Activated CD4-positive, alpha-beta T cell treated with anti-CD3 and anti-CD28 coated beads for 36 hours (primary cell): ENCODE measurements at regions not wholly inside any gene's neighbourhood (a gene's known extent, or its start where the extent isn't known, plus 50 kb on each side); places are given as distances from the start of the nearest gene placed in this dataset.
"Not testable (repeated sequence)": the region's sequence is repeated elsewhere in the genome, so short reads cannot be mapped to it uniquely, and the experiment has no call there.

ENCODE experiments used
- ATAC-seq: fragments of 200-7000 bp; cut with Tn5 transposase; one replicate; pipeline ENCODE4 v1.10.0; 2021; ENCODE audit warnings: mild to moderate bottlenecking, moderate library complexity
- CTCF ChIA-PET: fragments of 350-600 bp; sonication (Branson Sonifier 250); formaldehyde crosslinking; loops from one replicate; lab custom pipeline; 2021; ENCODE audit warnings: antibody characterized with exemption; lab: Charles Lee
- POLR2A ChIA-PET: fragments of 350-600 bp; sonication (Branson Sonifier 250); formaldehyde crosslinking; loops from one replicate; lab custom pipeline; 2021; ENCODE audit warnings: antibody characterized with exemption, inconsistent platforms; lab: Charles Lee
- DNase-seq: peaks from one replicate; pipeline ENCODE4 v3.0.0-alpha.2; 2020
- H3K27ac Mint-ChIP-seq: one replicate; pipeline ENCODE4 v1.8.0; 2021; ENCODE audit warnings: mixed read lengths
- H3K27me3 Mint-ChIP-seq: one replicate; pipeline ENCODE4 v1.8.0; 2021; ENCODE audit warnings: mixed read lengths
- H3K36me3 Mint-ChIP-seq: one replicate; pipeline ENCODE4 v1.8.0; 2021; ENCODE audit warnings: low read depth, mixed read lengths
- H3K4me1 Mint-ChIP-seq: one replicate; pipeline ENCODE4 v1.8.0; 2021; ENCODE audit warnings: mixed read lengths
- H3K4me3 Mint-ChIP-seq: one replicate; pipeline ENCODE4 v1.8.0; 2021; ENCODE audit warnings: mild to moderate bottlenecking, moderate library complexity, mixed read lengths
- H3K9me3 Mint-ChIP-seq: one replicate; pipeline ENCODE4 v1.8.0; 2021; ENCODE audit warnings: low read depth, mixed read lengths
- intact Hi-C, 2 experiments: fragments of 100-400 bp; cut with DNase I in 1 of 2; cut with micrococcal nuclease in 1 of 2; formaldehyde crosslinking; loops; one replicate each; pipeline versions ENCODE4 v1.14.2 to v1.15.1; 2022 to 2024; cut with DNase I, micrococcal nuclease

GRCh38 chr21:5013455-5014304 lies 5507.7 kb upstream of the TPTE start:
- ATAC-seq, H3K4me1 Mint-ChIP-seq, H3K4me3 Mint-ChIP-seq, CTCF ChIA-PET, H3K36me3 Mint-ChIP-seq, POLR2A ChIA-PET, intact Hi-C loops, H3K9me3 Mint-ChIP-seq, H3K27ac Mint-ChIP-seq, H3K27me3 Mint-ChIP-seq, DNase-seq: not testable (repeated sequence)

GRCh38 chr21:5015187-5015586 lies 5506.2 kb upstream of the TPTE start:
- CTCF ChIA-PET, H3K9me3 Mint-ChIP-seq, DNase-seq, H3K4me1 Mint-ChIP-seq, intact Hi-C loops, H3K4me3 Mint-ChIP-seq, H3K27ac Mint-ChIP-seq, H3K36me3 Mint-ChIP-seq, ATAC-seq, H3K27me3 Mint-ChIP-seq, POLR2A ChIA-PET: not testable (repeated sequence)

- H3K4me3 Mint-ChIP-seq, DNase-seq, H3K9me3 Mint-ChIP-seq, H3K4me1 Mint-ChIP-seq, intact Hi-C loops, H3K27ac Mint-ChIP-seq, CTCF ChIA-PET, POLR2A ChIA-PET, H3K36me3 Mint-ChIP-seq, H3K27me3 Mint-ChIP-seq: not testable (repeated sequence)
- peak; percentile 83 for ATAC-seq
These were observed 5502.3 kb upstream of the TPTE start for GRCh38 chr21:5019120-5019519.

GRCh38 chr21:5021815-5022214 lies 5499.6 kb upstream of the TPTE start:
- H3K27me3 Mint-ChIP-seq, POLR2A ChIA-PET, intact Hi-C loops, CTCF ChIA-PET, H3K27ac Mint-ChIP-seq, H3K36me3 Mint-ChIP-seq, H3K4me1 Mint-ChIP-seq, DNase-seq, H3K4me3 Mint-ChIP-seq, H3K9me3 Mint-ChIP-seq: not testable (repeated sequence)
- ATAC-seq, result peak; percentile 47

GRCh38 chr21:5022254-5022653 lies 5499.1 kb upstream of the TPTE start:
- POLR2A ChIA-PET, H3K9me3 Mint-ChIP-seq, H3K36me3 Mint-ChIP-seq, DNase-seq, intact Hi-C loops, H3K4me1 Mint-ChIP-seq, CTCF ChIA-PET, H3K4me3 Mint-ChIP-seq, H3K27ac Mint-ChIP-seq, H3K27me3 Mint-ChIP-seq: not testable (repeated sequence)
- peak; percentile 48 for ATAC-seq

GRCh38 chr21:5022748-5023147 lies 5498.6 kb upstream of the TPTE start:
- H3K27ac Mint-ChIP-seq, DNase-seq, CTCF ChIA-PET, H3K4me3 Mint-ChIP-seq, POLR2A ChIA-PET, intact Hi-C loops, H3K9me3 Mint-ChIP-seq, H3K36me3 Mint-ChIP-seq, H3K27me3 Mint-ChIP-seq, ATAC-seq, H3K4me1 Mint-ChIP-seq: not testable (repeated sequence)

GRCh38 chr21:5035147-5035546 lies 5486.2 kb upstream of the TPTE start:
- H3K27ac Mint-ChIP-seq, H3K36me3 Mint-ChIP-seq, POLR2A ChIA-PET, intact Hi-C loops, H3K4me1 Mint-ChIP-seq, DNase-seq, H3K4me3 Mint-ChIP-seq, H3K27me3 Mint-ChIP-seq, CTCF ChIA-PET, H3K9me3 Mint-ChIP-seq, ATAC-seq: not testable (repeated sequence)

- DNase-seq, CTCF ChIA-PET, H3K9me3 Mint-ChIP-seq, H3K4me3 Mint-ChIP-seq, intact Hi-C loops, POLR2A ChIA-PET, H3K4me1 Mint-ChIP-seq, ATAC-seq, H3K27ac Mint-ChIP-seq, H3K36me3 Mint-ChIP-seq, H3K27me3 Mint-ChIP-seq: not testable (repeated sequence)
These were observed 5485.8 kb upstream of the TPTE start for GRCh38 chr21:5035587-5035986.

GRCh38 chr21:5037606-5038331 lies 5483.6 kb upstream of the TPTE start:
- POLR2A ChIA-PET, CTCF ChIA-PET: not testable (repeated sequence)

GRCh38 chr21:5039926-5040325 lies 5481.5 kb upstream of the TPTE start:
- POLR2A ChIA-PET, H3K27me3 Mint-ChIP-seq, H3K36me3 Mint-ChIP-seq, H3K4me1 Mint-ChIP-seq, CTCF ChIA-PET, H3K27ac Mint-ChIP-seq, H3K9me3 Mint-ChIP-seq, H3K4me3 Mint-ChIP-seq, intact Hi-C loops, ATAC-seq, DNase-seq: not testable (repeated sequence)

More at GRCh38 chr21:5037606-5038331, 5483.6 kb upstream of the TPTE start:
- ATAC-seq, intact Hi-C loops, H3K4me1 Mint-ChIP-seq, DNase-seq, H3K36me3 Mint-ChIP-seq, H3K27ac Mint-ChIP-seq, H3K27me3 Mint-ChIP-seq, H3K9me3 Mint-ChIP-seq, H3K4me3 Mint-ChIP-seq: not testable (repeated sequence)

- H3K9me3 Mint-ChIP-seq, DNase-seq, H3K36me3 Mint-ChIP-seq, H3K4me3 Mint-ChIP-seq, ATAC-seq, H3K4me1 Mint-ChIP-seq, H3K27ac Mint-ChIP-seq, POLR2A ChIA-PET, H3K27me3 Mint-ChIP-seq, CTCF ChIA-PET, intact Hi-C loops: not testable (repeated sequence)
These were observed 5478.8 kb upstream of the TPTE start for GRCh38 chr21:5042583-5042982.

GRCh38 chr21:5044812-5045211 lies 5476.6 kb upstream of the TPTE start:
- CTCF ChIA-PET, H3K36me3 Mint-ChIP-seq, H3K27me3 Mint-ChIP-seq, POLR2A ChIA-PET, intact Hi-C loops, H3K4me1 Mint-ChIP-seq, H3K27ac Mint-ChIP-seq, H3K9me3 Mint-ChIP-seq, ATAC-seq, DNase-seq, H3K4me3 Mint-ChIP-seq: not testable (repeated sequence)
